ENCODE measurements at regions not wholly inside any gene's neighbourhood (a gene's known extent, or its start where the extent isn't known, plus 50 kb on each side); places are given as distances from the start of the nearest gene placed in this dataset.

- no peak for DNase-seq
These were observed 61.3 kb upstream of the ITGA4 start for GRCh38 chr2:181395851-181396250.

DNA sequence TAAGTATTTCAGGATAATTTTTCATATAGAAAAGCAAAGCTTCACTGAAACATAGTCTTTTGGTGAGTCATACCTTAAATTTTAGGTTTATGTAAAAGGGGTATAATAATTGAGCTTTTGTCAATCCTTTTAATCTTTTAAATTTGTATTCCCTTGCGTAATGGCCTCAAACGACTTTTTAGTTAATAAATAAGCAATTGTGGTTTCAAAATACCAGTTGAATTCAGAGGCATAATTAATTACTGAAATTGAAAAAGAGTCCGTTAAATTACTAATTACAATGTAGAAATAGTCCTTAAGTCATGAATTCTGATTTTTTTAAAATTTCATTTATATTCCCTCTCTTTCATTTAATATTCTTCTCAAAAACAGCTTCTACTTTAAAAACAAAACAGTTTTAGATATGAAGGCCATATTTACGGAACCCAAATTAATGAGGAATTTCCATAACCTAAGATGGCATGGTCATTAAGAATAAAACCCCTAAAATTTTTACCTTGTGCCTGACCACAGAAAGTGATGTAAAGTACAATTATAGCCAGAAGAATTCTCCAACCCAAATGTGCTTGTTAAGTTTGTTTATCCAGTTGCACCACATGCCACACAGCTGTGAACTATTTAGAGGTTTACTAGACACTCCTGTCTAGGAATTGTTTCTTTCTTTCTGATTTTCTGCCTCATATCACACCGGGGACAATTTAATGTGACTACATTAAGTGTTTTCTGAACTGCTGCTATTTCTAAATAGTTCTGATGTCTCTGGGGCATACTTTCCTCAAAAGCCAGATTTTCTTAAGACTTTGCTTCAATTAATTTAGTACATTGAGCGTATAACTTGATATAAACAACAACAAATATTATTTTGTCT, 60.7 kb upstream of the ITGA4 start:
- DNase-seq, result no peak

DNA sequence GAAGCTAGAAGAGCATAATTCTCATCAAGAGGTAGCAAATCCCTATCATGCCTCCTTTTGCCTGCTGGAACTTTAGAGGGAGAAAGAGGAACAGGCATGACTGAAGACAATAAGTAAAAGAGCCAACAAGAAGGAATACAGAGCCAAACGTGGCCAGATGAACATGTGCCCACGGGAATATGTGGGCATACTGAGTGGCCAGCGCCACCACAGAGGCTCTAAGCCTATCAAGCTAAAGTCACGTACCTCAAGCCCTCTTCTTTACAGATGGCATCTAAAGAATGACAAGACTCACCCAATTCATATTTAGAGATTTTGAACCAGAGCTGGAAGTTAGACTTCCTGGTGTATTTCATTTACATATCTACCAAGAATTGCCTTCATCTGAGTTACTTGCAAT, 59.9 kb upstream of the ITGA4 start:
- no peak for DNase-seq

DNA sequence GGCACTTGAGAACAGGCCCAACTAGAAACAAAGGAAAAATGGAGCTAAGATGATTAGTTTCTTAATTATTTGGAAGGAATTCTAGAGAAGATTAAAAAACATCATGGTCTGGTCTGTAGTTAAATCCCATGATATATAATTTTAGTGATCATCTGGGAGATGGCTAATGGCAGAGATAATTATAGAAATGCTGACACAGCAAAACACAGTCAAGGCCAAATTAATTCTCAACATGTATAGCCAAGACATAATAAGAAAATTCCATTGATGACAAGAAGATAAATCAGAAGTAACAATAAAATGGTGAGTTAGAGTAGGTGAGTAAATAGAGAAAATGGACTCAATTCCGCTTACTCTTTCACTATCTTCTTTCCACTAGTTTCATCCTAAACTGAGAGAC, 59.2 kb upstream of the ITGA4 start:
- no peak for DNase-seq

DNA sequence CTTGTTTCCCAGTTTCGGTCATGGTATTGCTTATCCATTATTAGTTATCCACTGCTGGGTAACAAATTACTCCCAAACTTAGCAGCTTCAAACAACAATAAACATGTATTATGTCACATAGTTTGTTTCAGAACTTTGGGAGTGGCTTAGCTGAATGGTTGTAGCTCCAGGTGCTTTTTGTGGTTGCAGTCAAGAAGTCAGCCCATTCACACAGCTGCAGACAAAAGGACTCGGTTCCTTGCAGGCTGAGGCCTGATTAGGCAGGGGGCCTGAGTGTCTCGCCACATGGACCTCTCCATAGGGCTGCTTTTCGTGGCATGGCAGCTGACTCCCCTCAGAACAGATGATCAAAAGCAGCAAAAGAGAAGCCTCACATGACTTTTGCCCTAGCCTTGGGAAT, 58.2 kb upstream of the ITGA4 start:
- DNase-seq, result no peak

GRCh38 chr2:181404472-181404871, 52.7 kb upstream of the ITGA4 start:
- DNase-seq, result no peak

- DNase-seq, result no peak
These were observed 50.0 kb upstream of the ITGA4 start for GRCh38 chr2:181407171-181407570.
